Choroid plexus epithelial cell (primary cell): ENCODE measurements at regions not wholly inside any gene's neighbourhood (a gene's known extent, or its start where the extent isn't known, plus 50 kb on each side); places are given as distances from the start of the nearest gene placed in this dataset.

ENCODE experiments used
- DNase-seq: peaks from one replicate; pipeline ENCODE4 v3.0.0-alpha.2; 2010; ENCODE audit warnings: low read depth
- H3K4me3 ChIP-seq: 2 replicates; pipeline ENCODE4 v1.5.1; 2011; ENCODE audit warnings: low read depth, mild to moderate bottlenecking, control low read depth, low read length, moderate library complexity
- TF ChIP-seq, protein P1 (sequence below): conservative IDR thresholded peaks from 2 replicates; pipeline ENCODE4 v1.5.1; 2011; ENCODE audit warnings: low read depth, mild to moderate bottlenecking, control low read depth, inconsistent platforms, low read length, moderate library complexity

DNA sequence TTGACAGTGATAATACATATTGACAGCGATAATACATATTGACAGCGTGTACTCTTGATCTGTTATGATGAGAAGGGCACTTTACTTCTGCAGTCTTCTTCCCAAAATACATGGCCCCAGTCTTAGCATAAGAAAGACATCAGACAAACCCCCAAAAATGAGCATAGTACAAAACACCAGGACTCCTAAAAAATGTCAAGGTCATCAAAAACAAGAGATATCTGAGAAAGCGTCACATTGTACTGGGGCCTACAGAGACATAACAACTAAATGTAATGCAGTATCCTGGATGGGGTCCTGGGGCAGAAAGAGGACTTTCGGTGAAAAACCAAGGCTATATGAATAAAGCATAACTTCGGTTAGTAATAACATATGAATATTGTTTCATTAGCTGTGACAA is 731.5 kb upstream of the SGCG start:
- no peak overlapping the region for H3K4me3 ChIP-seq
- TF ChIP-seq, protein P1, sequence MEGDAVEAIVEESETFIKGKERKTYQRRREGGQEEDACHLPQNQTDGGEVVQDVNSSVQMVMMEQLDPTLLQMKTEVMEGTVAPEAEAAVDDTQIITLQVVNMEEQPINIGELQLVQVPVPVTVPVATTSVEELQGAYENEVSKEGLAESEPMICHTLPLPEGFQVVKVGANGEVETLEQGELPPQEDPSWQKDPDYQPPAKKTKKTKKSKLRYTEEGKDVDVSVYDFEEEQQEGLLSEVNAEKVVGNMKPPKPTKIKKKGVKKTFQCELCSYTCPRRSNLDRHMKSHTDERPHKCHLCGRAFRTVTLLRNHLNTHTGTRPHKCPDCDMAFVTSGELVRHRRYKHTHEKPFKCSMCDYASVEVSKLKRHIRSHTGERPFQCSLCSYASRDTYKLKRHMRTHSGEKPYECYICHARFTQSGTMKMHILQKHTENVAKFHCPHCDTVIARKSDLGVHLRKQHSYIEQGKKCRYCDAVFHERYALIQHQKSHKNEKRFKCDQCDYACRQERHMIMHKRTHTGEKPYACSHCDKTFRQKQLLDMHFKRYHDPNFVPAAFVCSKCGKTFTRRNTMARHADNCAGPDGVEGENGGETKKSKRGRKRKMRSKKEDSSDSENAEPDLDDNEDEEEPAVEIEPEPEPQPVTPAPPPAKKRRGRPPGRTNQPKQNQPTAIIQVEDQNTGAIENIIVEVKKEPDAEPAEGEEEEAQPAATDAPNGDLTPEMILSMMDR: no peak
- DNase-seq: no peak

DNA sequence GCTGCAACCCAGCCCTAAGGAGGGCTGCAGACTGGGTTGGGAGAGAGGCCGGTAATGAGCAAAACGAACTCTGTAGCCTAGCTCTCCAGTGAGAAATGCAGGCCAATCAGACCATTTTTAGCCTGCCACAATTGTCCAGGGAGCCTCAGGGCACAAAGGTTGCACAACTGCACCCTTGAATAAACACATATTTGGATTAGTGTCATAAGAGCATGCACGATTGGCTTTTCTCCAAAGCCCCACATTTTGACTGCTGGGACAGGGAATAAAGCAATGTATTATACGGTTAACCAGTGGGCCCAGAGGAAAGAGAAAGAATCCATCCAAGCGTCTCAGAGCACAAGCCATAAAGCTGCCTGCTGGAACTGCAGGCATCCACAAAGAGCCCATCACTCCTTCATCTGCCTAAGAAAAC is 729.4 kb upstream of the SGCG start:
- no peak overlapping the region for H3K4me3 ChIP-seq
- TF ChIP-seq, protein P1: no peak
- no peak for DNase-seq

DNA sequence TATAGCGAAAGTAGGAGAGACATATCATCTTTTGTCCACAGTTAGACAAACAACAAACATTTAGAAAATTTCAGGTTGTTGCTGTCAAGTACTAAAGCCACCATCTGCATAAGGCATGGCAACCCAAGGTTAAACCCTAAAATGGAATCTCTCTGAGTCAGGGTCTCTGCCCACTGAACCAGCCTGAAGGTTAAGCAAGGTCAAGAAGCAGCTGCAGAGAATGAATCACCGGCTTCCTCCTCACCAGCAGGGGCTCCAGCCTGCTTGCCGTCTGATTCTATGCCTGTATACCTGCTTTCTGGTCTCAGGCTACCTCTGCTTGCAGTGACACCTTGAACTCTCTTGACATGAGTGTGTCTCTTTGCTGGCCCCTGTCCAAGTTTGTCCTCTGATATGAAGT is 726.2 kb upstream of the SGCG start:
- TF ChIP-seq, protein P1: no peak
- H3K4me3 ChIP-seq: no peak overlapping the region
- no peak for DNase-seq

DNA sequence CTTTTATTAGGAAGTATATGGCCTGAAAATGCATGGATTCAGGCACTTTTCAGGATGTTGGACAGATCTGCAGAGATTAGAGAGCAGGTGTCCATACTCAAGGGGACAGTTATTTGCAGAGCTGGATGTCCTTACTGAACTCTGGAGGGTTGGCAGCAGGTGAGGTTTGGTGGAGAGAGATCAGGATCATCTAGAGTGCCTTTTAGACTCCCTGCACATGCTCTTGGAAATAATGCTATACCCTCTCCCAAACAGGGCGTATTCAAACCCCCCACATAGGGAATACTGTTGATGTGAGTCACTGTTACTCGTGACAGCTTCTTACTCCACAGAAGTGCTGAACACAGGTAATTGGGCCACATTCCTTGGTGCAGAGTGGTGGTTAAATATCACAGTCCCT is 725.7 kb upstream of the SGCG start:
- no peak for DNase-seq
- TF ChIP-seq, protein P1: no peak
- H3K4me3 ChIP-seq: no peak overlapping the region

- no peak overlapping the region for H3K4me3 ChIP-seq
- DNase-seq: no peak
- TF ChIP-seq, protein P1: no peak
Observed at GRCh38 chr13:22461854-22462490, 718.8 kb upstream of the SGCG start.

DNA sequence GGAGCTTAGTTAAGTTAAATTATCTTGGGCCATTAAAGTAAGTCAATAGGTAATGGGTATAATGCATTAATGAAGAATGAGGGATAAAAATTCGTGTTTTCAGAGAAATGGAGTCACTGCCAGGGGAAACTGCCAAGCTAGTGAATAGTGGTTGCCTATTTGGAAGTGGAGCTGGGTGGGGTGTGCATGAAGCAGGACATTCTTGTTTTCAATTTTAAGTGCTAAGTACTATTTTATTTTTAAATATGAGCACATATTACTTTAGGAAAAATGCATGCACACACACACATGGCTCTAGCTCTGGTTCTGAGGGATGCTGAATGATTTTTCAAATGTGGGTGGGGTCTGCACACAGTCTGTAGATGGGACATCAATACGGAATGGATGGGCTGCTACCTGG is 717.7 kb upstream of the SGCG start:
- no peak overlapping the region for H3K4me3 ChIP-seq
- TF ChIP-seq, protein P1: no peak
- no peak for DNase-seq

DNA sequence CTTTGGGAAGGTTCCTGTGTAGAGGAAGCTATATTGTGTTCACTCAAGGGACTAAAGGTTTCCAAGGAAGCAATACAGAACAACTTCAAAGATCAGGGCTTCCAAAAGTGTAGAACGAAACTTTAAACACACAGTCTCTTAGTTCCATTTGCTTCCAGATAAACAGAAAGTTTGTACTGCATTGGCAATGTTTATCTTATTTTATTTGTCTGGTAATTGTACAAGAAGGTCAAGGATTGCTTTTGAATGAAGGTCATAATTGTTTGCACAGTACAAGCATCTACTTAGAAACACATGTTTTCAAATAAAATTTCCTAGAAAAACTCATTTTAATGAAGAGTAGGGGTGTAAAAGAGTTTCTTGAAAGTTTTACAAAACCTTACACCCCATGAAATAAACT is 712.7 kb upstream of the SGCG start:
- TF ChIP-seq, protein P1: no peak
- no peak overlapping the region for H3K4me3 ChIP-seq
- no peak for DNase-seq
